Nephron (organoid): ENCODE measurements at regions not wholly inside any gene's neighbourhood (a gene's known extent, or its start where the extent isn't known, plus 50 kb on each side); places are given as distances from the start of the nearest gene placed in this dataset.

ENCODE experiments used
- H3K27ac Mint-ChIP-seq, 3 experiments: 2 replicates each; pipeline ENCODE4 v1.8.0; 2020; ENCODE audit warnings: mixed read lengths in 3 of 3, mild to moderate bottlenecking in 2 of 3, moderate library complexity in 1 of 3
- H3K27me3 Mint-ChIP-seq: 2 replicates; pipeline ENCODE4 v1.8.0; 2021; ENCODE audit warnings: low read depth, mild to moderate bottlenecking, moderate library complexity, mixed read lengths
- H3K36me3 Mint-ChIP-seq: 2 replicates; pipeline ENCODE4 v1.8.0; 2020; ENCODE audit warnings: low read depth, mixed read lengths
- H3K4me1 Mint-ChIP-seq: 2 replicates; pipeline ENCODE4 v1.8.0; 2020; ENCODE audit warnings: mixed read lengths
- H3K4me3 Mint-ChIP-seq, 3 experiments: 2 replicates each; pipeline ENCODE4 v1.8.0; 2020; ENCODE audit warnings: mild to moderate bottlenecking in 3 of 3, mixed read lengths in 3 of 3, moderate library complexity in 2 of 3
- H3K9me3 Mint-ChIP-seq: 2 replicates; pipeline ENCODE4 v1.8.0; 2020; ENCODE audit warnings: mixed read lengths
- CTCF ChIP-seq, 3 experiments: fragments of 200-600 bp; sonication (generic); IDR thresholded peaks; one replicate each; pipeline ENCODE4 v1.5.0; 2021; ENCODE audit warnings: antibody characterized with exemption in 3 of 3; ENCODE audit not compliant: unreplicated experiment in 3 of 3

- H3K4me3 Mint-ChIP-seq: no peak overlapping the region
- TF ChIP-seq CTCF (IDR thresholded peaks at IDR 0.05; ENCODE audit: unreplicated experiment in 3 of 3): no peak
- H3K4me1 Mint-ChIP-seq: peaks cover 16% of the 10 kb centered on the region
- H3K36me3 Mint-ChIP-seq: no peaks in the 10 kb centered on the region
- no peak overlapping the region for H3K27ac Mint-ChIP-seq
- H3K9me3 Mint-ChIP-seq: no peaks in the 10 kb centered on the region
- peaks cover 53% of the 10 kb centered on the region for H3K27me3 Mint-ChIP-seq
Measured at GRCh38 chr16:86129541-86129940, 230.6 kb downstream of the IRF8 start.

- no peaks in the 10 kb centered on the region for H3K36me3 Mint-ChIP-seq
- H3K4me1 Mint-ChIP-seq: peaks cover 8% of the 10 kb centered on the region
- peaks cover 56% of the 10 kb centered on the region for H3K27me3 Mint-ChIP-seq
- no peak overlapping the region for H3K27ac Mint-ChIP-seq
- no peak for TF ChIP-seq CTCF (IDR thresholded peaks at IDR 0.05; ENCODE audit: unreplicated experiment in 3 of 3)
- H3K9me3 Mint-ChIP-seq: peaks cover 2% of the 10 kb centered on the region
- H3K4me3 Mint-ChIP-seq: no peak overlapping the region
Measured at GRCh38 chr16:86133377-86133776, 234.4 kb downstream of the IRF8 start.

- Mint-ChIP-seq H3K9me3 (peaks cover 2% of the 10 kb centered on the region), H3K27ac (no peak overlapping the region), H3K27me3 (peaks cover 56% of the 10 kb centered on the region), H3K4me1 (peaks cover 8% of the 10 kb centered on the region), H3K36me3 (no peaks in the 10 kb centered on the region), H3K4me3 (no peak overlapping the region)
- TF ChIP-seq CTCF (IDR thresholded peaks at IDR 0.05; ENCODE audit: unreplicated experiment in 3 of 3): no peak
Measured at GRCh38 chr16:86133847-86134375, 234.9 kb downstream of the IRF8 start.

- H3K27me3 Mint-ChIP-seq: peaks cover 60% of the 10 kb centered on the region
- no peaks in the 10 kb centered on the region for H3K36me3 Mint-ChIP-seq
- H3K27ac Mint-ChIP-seq: no peak overlapping the region
- no peak for TF ChIP-seq CTCF (IDR thresholded peaks at IDR 0.05; ENCODE audit: unreplicated experiment in 3 of 3)
- H3K4me3 Mint-ChIP-seq: no peak overlapping the region
- no peaks in the 10 kb centered on the region for H3K4me1 Mint-ChIP-seq
- H3K9me3 Mint-ChIP-seq: peaks cover 2% of the 10 kb centered on the region
Measured at GRCh38 chr16:86134802-86135461, 236.0 kb downstream of the IRF8 start.

GRCh38 chr16:86137359-86137758, 238.4 kb downstream of the IRF8 start:
- H3K27me3 Mint-ChIP-seq: peaks cover 53% of the 10 kb centered on the region
- H3K4me3 Mint-ChIP-seq: no peak overlapping the region
- no peak for TF ChIP-seq CTCF (IDR thresholded peaks at IDR 0.05; ENCODE audit: unreplicated experiment in 3 of 3)
- H3K4me1 Mint-ChIP-seq: no peaks in the 10 kb centered on the region
- peaks cover 2% of the 10 kb centered on the region for H3K9me3 Mint-ChIP-seq
- H3K36me3 Mint-ChIP-seq: no peaks in the 10 kb centered on the region
- no peak overlapping the region for H3K27ac Mint-ChIP-seq
